SK-N-SH treated with all-trans-retinoic acid at 6 μM for 48 hours (cell line): ENCODE measurements at regions not wholly inside any gene's neighbourhood (a gene's known extent, or its start where the extent isn't known, plus 50 kb on each side); places are given as distances from the start of the nearest gene placed in this dataset.

ENCODE experiments used
- ATAC-seq: fragments of 200-7000 bp; cut with Tn5 transposase; 3 replicates; pipeline ENCODE4 v1.9.1; 2020; ENCODE audit warnings: mild to moderate bottlenecking, moderate library complexity
- CREB5 ChIP-seq: fragments of 250-450 bp; sonication (Bioruptor Pico); IDR thresholded peaks from 2 replicates; pipeline ENCODE4 v1.5.1; 2020; ENCODE audit warnings: low read depth, mild to moderate bottlenecking, moderate library complexity
- GLIS3 ChIP-seq: fragments of 250-450 bp; sonication (Bioruptor Pico); IDR thresholded peaks from 2 replicates; pipeline ENCODE4 v1.5.0; 2020; ENCODE audit warnings: mild to moderate bottlenecking, moderate library complexity
- OSR1 ChIP-seq: fragments of 250-450 bp; sonication (Bioruptor Pico); IDR thresholded peaks from 2 replicates; pipeline ENCODE4 v1.8.0; 2022; ENCODE audit warnings: moderate library complexity, mild to moderate bottlenecking, inconsistent platforms
- PATZ1 ChIP-seq: fragments of 250-450 bp; sonication (Bioruptor Pico); IDR thresholded peaks from 2 replicates; pipeline ENCODE4 v1.8.0; 2020; ENCODE audit warnings: mild to moderate bottlenecking, moderate library complexity, borderline replicate concordance
- PPARA ChIP-seq: fragments of 250-450 bp; sonication (Bioruptor Pico); IDR thresholded peaks from 2 replicates; pipeline ENCODE4 v1.5.0; 2020; ENCODE audit warnings: mild to moderate bottlenecking, borderline replicate concordance
- SNAI2 ChIP-seq: fragments of 250-450 bp; sonication (Bioruptor Pico); IDR thresholded peaks from 2 replicates; pipeline ENCODE4 v1.5.0; 2020; ENCODE audit warnings: mild to moderate bottlenecking, moderate library complexity
- TCF4 ChIP-seq: fragments of 250-450 bp; sonication (Bioruptor Pico); IDR thresholded peaks from 2 replicates; pipeline ENCODE4 v1.8.0; 2021; ENCODE audit warnings: mild to moderate bottlenecking, moderate library complexity, borderline replicate concordance
- TOX ChIP-seq: fragments of 250-450 bp; sonication (Bioruptor Pico); IDR thresholded peaks from 2 replicates; pipeline ENCODE4 v1.8.0; 2021; ENCODE audit warnings: mild to moderate bottlenecking, moderate library complexity, borderline replicate concordance
- ZC3H10 ChIP-seq: fragments of 250-450 bp; sonication (Bioruptor Pico); IDR thresholded peaks from 2 replicates; pipeline ENCODE4 v1.5.1; 2021; ENCODE audit warnings: mild to moderate bottlenecking, moderate library complexity
- ZFP30 ChIP-seq: fragments of 450-650 bp; formaldehyde crosslinking; IDR thresholded peaks from 2 replicates; pipeline ENCODE4 v1.5.0; 2022; ENCODE audit warnings: mild to moderate bottlenecking, moderate library complexity
- ZNF565 ChIP-seq: fragments of 450-650 bp; formaldehyde crosslinking; conservative IDR thresholded peaks from 2 replicates; pipeline ENCODE4 v1.5.0; 2020; ENCODE audit warnings: low read depth, mild to moderate bottlenecking, moderate library complexity
- ZNF70 ChIP-seq: fragments of 450-650 bp; formaldehyde crosslinking; IDR thresholded peaks from 2 replicates; pipeline ENCODE4 v1.5.0; 2020; ENCODE audit warnings: mild to moderate bottlenecking, moderate library complexity
- ZNF8 ChIP-seq: fragments of 450-650 bp; formaldehyde crosslinking; IDR thresholded peaks from 2 replicates; pipeline ENCODE4 v1.5.0; 2020; ENCODE audit warnings: mild to moderate bottlenecking, moderate library complexity
- TF ChIP-seq, protein P1 (sequence below): fragments of 250-450 bp; sonication (Bioruptor Pico); IDR thresholded peaks from 2 replicates; pipeline ENCODE4 v1.8.0; 2021; ENCODE audit warnings: low read depth, mild to moderate bottlenecking, moderate library complexity, borderline replicate concordance
- TF ChIP-seq, protein P2 (sequence below): fragments of 250-450 bp; sonication (Bioruptor Pico); IDR thresholded peaks from 2 replicates; pipeline ENCODE4 v1.5.0; 2020; ENCODE audit warnings: mild to moderate bottlenecking, moderate library complexity
- TF ChIP-seq, protein P3 (sequence below): fragments of 250-450 bp; sonication (Bioruptor Pico); IDR thresholded peaks from 2 replicates; pipeline ENCODE4 v1.5.1; 2021; ENCODE audit warnings: mild to moderate bottlenecking, moderate library complexity

DNA sequence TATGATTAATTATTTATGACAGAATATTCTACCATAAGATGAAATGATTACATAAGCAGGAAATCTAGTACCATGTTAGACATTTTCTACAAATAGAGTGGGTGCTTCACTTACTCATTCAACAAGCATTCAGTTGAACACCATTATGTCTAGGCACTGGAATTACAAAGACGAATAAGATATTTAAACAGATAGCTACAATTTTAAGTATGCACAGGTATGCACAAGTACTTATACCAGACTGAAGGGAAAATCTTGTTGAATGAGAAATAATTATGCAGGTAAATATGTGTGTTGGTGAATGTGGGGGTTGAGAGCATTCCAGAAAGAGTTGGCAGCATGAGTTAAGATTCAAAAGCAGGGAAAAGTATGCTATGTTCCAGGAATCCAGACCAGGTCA is 107.3 kb upstream of the CNKSR2 start:
- no peak for ATAC-seq

DNA sequence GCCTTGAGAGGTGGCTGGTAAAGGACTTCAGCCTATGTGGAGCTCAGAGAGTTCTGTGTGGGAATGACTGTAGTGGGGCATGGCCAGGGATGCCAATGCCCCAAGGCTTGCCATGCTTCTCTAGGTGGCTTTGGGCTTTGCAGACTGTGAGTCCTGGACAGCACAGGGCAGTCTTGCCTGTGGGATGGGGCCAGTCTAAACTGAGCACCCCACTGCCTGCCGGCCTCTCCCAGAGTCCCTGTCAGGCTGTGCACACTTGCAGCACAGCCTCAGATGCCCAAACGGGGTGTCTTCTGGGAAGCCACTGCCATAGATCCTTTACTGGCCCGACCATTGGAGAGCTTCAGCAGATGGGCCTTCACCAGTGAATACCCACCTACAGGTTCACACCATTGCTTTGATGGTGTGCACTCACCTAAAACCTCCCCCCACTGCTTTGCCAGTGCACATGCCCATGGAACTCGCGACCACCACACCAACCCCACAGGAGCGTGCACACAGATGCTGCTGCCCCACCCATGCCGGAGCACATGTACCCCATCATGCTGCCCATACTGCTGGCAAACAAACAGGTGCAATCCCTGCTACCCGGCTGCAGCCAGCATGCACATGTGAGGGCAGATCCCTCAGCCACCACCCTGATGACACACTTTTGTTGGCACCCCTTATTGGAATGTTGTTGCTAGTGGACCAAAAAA is 97.3 kb upstream of the CNKSR2 start:
- no peak for TF ChIP-seq TOX (CRISPR knock-in tag)
- TF ChIP-seq SNAI2 (CRISPR knock-in tag) = no peak
- TF ChIP-seq ZFP30 (CRISPR knock-in tag) = no peak
- no peak for TF ChIP-seq OSR1
- TF ChIP-seq ZC3H10 (CRISPR knock-in tag) = no peak
- TF ChIP-seq, protein P1, sequence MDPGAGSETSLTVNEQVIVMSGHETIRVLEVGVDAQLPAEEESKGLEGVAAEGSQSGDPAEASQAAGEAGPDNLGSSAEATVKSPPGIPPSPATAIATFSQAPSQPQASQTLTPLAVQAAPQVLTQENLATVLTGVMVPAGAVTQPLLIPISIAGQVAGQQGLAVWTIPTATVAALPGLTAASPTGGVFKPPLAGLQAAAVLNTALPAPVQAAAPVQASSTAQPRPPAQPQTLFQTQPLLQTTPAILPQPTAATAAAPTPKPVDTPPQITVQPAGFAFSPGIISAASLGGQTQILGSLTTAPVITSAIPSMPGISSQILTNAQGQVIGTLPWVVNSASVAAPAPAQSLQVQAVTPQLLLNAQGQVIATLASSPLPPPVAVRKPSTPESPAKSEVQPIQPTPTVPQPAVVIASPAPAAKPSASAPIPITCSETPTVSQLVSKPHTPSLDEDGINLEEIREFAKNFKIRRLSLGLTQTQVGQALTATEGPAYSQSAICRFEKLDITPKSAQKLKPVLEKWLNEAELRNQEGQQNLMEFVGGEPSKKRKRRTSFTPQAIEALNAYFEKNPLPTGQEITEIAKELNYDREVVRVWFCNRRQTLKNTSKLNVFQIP (CRISPR knock-in tag) = no peak

More for the DNA sequence above, 107.3 kb upstream of the CNKSR2 start:
- TF ChIP-seq PPARA (CRISPR knock-in tag) (no peak), SNAI2 (CRISPR knock-in tag) (no peak), ZNF70 (CRISPR knock-in tag) (no peak), PATZ1 (no peak), ZNF8 (no peak), TCF4 (CRISPR knock-in tag) (no peak), GLIS3 (CRISPR knock-in tag) (no peak), ZNF565 (CRISPR knock-in tag) (no peak)
- TF ChIP-seq, protein P2, sequence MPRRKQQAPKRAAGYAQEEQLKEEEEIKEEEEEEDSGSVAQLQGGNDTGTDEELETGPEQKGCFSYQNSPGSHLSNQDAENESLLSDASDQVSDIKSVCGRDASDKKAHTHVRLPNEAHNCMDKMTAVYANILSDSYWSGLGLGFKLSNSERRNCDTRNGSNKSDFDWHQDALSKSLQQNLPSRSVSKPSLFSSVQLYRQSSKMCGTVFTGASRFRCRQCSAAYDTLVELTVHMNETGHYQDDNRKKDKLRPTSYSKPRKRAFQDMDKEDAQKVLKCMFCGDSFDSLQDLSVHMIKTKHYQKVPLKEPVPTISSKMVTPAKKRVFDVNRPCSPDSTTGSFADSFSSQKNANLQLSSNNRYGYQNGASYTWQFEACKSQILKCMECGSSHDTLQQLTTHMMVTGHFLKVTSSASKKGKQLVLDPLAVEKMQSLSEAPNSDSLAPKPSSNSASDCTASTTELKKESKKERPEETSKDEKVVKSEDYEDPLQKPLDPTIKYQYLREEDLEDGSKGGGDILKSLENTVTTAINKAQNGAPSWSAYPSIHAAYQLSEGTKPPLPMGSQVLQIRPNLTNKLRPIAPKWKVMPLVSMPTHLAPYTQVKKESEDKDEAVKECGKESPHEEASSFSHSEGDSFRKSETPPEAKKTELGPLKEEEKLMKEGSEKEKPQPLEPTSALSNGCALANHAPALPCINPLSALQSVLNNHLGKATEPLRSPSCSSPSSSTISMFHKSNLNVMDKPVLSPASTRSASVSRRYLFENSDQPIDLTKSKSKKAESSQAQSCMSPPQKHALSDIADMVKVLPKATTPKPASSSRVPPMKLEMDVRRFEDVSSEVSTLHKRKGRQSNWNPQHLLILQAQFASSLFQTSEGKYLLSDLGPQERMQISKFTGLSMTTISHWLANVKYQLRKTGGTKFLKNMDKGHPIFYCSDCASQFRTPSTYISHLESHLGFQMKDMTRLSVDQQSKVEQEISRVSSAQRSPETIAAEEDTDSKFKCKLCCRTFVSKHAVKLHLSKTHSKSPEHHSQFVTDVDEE = no peak
- TF ChIP-seq, protein P3, sequence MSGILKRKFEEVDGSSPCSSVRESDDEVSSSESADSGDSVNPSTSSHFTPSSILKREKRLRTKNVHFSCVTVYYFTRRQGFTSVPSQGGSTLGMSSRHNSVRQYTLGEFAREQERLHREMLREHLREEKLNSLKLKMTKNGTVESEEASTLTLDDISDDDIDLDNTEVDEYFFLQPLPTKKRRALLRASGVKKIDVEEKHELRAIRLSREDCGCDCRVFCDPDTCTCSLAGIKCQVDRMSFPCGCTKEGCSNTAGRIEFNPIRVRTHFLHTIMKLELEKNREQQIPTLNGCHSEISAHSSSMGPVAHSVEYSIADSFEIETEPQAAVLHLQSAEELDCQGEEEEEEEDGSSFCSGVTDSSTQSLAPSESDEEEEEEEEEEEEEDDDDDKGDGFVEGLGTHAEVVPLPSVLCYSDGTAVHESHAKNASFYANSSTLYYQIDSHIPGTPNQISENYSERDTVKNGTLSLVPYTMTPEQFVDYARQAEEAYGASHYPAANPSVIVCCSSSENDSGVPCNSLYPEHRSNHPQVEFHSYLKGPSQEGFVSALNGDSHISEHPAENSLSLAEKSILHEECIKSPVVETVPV (CRISPR knock-in tag) = no peak
- TF ChIP-seq, protein P1 (CRISPR knock-in tag) = no peak
- TF ChIP-seq, all 23 proteins: peak for 0

GRCh38 chrX:21289232-21289631 is 85.0 kb upstream of the CNKSR2 start:
- TF ChIP-seq TCF4 (CRISPR knock-in tag) = no peak
- no peak for TF ChIP-seq GLIS3 (CRISPR knock-in tag)
- no peak for TF ChIP-seq SNAI2 (CRISPR knock-in tag)
- TF ChIP-seq ZNF70 (CRISPR knock-in tag) = no peak
- TF ChIP-seq, protein P3 (CRISPR knock-in tag) = no peak
- no peak for TF ChIP-seq PATZ1
- TF ChIP-seq CREB5 (CRISPR knock-in tag) = no peak
- no peak for TF ChIP-seq ZNF8
- ATAC-seq = no peak

More for the DNA sequence above, 97.3 kb upstream of the CNKSR2 start:
- ATAC-seq = no peak
